ENCODE measurements at regions not wholly inside any gene's neighbourhood (a gene's known extent, or its start where the extent isn't known, plus 50 kb on each side); places are given as distances from the start of the nearest gene placed in this dataset.

DNA sequence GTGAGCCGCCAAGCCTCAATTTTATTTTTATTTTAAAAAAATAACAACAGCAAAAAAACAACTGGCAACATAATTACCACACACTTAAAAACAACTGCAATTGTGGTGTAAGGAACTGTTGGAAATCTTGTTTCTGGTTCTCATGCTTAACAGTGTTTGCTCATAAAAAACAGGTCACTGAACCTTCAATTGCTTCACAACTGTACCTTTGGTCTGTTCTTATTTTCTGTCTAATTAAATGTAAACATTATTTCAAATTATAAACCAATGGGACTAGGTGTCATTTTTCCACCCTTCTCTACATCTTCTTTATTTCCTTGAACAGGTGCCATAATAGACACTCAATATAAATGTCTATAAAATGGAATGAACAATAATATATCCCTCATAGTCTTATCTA, 68.4 kb upstream of the CHRM3 start:
- TF ChIP-seq, protein P1, sequence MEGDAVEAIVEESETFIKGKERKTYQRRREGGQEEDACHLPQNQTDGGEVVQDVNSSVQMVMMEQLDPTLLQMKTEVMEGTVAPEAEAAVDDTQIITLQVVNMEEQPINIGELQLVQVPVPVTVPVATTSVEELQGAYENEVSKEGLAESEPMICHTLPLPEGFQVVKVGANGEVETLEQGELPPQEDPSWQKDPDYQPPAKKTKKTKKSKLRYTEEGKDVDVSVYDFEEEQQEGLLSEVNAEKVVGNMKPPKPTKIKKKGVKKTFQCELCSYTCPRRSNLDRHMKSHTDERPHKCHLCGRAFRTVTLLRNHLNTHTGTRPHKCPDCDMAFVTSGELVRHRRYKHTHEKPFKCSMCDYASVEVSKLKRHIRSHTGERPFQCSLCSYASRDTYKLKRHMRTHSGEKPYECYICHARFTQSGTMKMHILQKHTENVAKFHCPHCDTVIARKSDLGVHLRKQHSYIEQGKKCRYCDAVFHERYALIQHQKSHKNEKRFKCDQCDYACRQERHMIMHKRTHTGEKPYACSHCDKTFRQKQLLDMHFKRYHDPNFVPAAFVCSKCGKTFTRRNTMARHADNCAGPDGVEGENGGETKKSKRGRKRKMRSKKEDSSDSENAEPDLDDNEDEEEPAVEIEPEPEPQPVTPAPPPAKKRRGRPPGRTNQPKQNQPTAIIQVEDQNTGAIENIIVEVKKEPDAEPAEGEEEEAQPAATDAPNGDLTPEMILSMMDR (IDR thresholded peaks at IDR 0.05 in 2 of 3, conservative IDR thresholded peaks at IDR 0.05 in 1 of 3; ENCODE audit: insufficient read depth in 2 of 3, low read depth in 1 of 3, low read length in 3 of 3): no peak
- TF ChIP-seq MYBL2 (IDR thresholded peaks at IDR 0.05; ENCODE audit: low read depth) (no peak), MYBL2 (CRISPR knock-in tag; IDR thresholded peaks at IDR 0.05; ENCODE audit: borderline replicate concordance) (no peak), ILF3 (IDR thresholded peaks at IDR 0.05; ENCODE audit: borderline replicate concordance) (no peak), ZNF263 (CRISPR knock-in tag; IDR thresholded peaks at IDR 0.05; ENCODE audit: borderline replicate concordance) (no peak), MAFK (IDR thresholded peaks at IDR 0.05; ENCODE audit: low read length) (no peak), ATF1 (CRISPR knock-in tag; IDR thresholded peaks at IDR 0.05) (no peak), ATF1 (tag; IDR thresholded peaks at IDR 0.05) (no peak), PHF20 (IDR thresholded peaks at IDR 0.05; ENCODE audit: partially characterized antibody) (no peak), EZH2 (IDR thresholded peaks at IDR 0.05; ENCODE audit: borderline replicate concordance, low read depth, low read length) (no peak), TBL1XR1 (IDR thresholded peaks at IDR 0.05; ENCODE audit: low read length in 2 of 2) (no peak), ZFP36 (IDR thresholded peaks at IDR 0.05; ENCODE audit: low read depth, low read length, partially characterized antibody) (no peak)
- TF ChIP-seq, protein P2, sequence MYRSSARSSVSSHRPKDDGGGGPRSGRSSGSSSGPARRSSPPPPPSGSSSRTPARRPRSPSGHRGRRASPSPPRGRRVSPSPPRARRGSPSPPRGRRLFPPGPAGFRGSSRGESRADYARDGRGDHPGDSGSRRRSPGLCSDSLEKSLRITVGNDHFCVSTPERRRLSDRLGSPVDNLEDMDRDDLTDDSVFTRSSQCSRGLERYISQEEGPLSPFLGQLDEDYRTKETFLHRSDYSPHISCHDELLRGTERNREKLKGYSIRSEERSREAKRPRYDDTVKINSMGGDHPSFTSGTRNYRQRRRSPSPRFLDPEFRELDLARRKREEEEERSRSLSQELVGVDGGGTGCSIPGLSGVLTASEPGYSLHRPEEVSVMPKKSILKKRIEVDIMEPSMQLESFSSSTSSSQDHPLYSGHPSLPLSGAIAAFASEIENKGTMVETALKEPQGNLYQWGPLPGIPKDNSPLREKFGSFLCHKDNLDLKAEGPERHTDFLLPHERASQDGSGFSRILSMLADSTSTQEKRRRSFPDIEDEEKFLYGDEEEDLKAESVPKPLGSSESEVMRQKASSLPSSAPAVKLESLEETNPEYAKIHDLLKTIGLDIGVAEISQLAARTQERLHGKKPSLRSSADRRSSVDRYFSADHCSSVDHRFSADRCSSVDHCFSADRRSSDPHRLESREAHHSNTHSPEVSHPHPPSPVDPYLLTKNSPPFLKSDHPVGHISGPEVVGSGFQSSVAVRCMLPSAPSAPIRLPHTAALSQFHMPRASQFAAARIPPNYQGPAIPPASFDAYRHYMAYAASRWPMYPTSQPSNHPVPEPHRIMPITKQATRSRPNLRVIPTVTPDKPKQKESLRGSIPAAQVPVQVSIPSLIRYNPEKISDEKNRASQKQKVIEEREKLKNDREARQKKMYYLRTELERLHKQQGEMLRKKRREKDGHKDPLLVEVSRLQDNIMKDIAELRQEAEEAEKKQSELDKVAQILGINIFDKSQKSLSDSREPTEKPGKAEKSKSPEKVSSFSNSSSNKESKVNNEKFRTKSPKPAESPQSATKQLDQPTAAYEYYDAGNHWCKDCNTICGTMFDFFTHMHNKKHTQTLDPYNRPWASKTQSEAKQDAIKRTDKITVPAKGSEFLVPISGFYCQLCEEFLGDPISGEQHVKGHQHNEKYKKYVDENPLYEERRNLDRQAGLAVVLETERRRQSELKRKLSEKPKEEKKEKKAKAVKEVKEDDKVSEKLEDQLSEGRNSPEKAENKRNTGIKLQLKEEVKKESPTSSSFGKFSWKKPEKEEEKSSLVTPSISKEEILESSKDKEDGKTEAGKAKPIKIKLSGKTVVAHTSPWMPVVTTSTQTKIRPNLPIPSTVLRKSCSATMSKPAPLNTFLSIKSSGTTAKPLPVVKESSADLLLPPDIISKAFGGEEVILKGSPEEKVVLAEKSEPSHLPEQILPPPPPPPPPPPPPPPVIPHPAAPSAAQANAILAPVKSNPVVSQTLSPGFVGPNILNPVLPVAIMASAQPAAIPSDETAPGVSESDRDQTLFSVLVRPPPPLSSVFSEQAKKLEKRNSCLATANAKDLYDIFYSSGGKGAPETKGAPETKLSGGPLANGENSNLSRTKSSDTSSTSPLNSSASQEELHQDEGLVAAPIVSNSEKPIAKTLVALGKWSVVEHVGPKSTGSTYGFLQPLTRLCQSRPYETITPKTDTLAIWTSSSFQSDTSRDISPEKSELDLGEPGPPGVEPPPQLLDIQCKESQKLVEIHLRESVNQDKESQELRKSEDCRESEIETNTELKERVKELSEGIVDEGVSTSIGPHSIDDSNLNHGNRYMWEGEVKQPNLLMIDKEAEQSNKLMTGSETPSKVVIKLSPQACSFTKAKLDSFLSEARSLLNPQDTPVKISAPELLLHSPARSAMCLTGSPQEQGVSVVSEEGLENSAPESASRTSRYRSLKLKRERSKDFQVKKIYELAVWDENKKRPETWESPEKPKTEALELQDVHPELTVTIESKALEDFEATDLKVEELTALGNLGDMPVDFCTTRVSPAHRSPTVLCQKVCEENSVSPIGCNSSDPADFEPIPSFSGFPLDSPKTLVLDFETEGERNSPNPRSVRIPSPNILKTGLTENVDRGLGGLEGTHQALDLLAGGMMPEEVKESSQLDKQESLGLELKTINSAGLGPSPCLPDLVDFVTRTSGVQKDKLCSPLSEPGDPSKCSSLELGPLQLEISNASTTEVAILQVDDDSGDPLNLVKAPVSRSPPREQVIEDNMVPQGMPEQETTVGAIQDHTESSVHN (IDR thresholded peaks at IDR 0.05; ENCODE audit: borderline replicate concordance in 1 of 2, low read depth in 1 of 2): no peak

All from K562 (cell line).